GM12892 (cell line): ENCODE measurements at regions not wholly inside any gene's neighbourhood (a gene's known extent, or its start where the extent isn't known, plus 50 kb on each side); places are given as distances from the start of the nearest gene placed in this dataset.

ENCODE experiments used
- DNase-seq: peaks from one replicate; pipeline ENCODE4 v3.0.0; 2011; ENCODE audit not compliant: insufficient read length
- FAIRE-seq: peaks from 2 replicates; lab custom pipeline; 2011; peaks lifted over from hg19 to GRCh38; lab: Jason Lieb, UNC
- POLR2A ChIP-seq: IDR thresholded peaks from 2 replicates; pipeline ENCODE4 v1.6.1; 2011; ENCODE audit warnings: low read depth, low read length, control low read depth
- POLR2AphosphoS5 ChIP-seq: IDR thresholded peaks from 2 replicates; pipeline ENCODE4 v1.6.1; 2011; ENCODE audit warnings: low read depth, low read length, control low read depth
- TAF1 ChIP-seq: IDR thresholded peaks from 2 replicates; pipeline ENCODE4 v1.6.1; 2011; ENCODE audit warnings: low read depth, mild to moderate bottlenecking, control low read depth, low read length, borderline replicate concordance

DNA sequence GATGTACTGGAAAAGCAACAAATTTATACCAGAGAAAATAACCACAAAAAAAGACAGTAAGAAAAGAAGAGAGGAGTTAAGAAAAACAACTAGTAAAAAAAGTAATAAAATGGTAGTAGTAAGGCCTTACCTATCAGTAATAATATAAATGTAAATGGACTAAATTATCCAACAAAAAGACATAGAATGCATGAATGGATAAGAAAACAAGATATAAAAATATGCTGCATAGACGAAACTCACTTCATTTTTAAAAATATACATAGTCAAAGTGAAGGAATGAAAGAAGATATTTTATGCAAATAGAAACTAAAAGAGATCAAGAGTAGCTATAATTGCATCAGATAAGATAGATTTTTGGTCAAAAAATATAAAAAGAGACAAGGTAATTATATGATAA, 739.1 kb downstream of the DNAJB9 start:
- DNase-seq (no peak), FAIRE-seq (no peak)
- TF ChIP-seq TAF1: no peak

DNA sequence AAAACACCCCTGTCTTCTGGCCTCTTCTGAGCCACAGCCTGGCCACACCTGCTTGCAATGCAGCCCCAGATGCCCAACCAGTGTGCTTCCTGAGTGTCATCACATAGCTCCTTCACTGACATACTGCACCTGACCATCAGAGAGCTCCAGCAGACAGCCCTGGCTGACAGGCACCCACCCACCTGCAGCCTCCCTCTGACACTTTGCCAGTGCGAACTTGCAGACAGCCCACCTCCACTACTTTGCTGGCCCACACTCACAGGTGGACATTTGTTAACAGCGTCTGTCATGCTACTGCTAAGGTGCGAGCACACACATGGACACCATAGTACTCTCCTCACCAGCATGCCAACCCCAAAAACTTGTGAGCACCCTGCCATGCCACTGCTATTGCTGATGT, 740.1 kb downstream of the DNAJB9 start:
- DNase-seq: no peak
- TF ChIP-seq POLR2AphosphoS5: no peak
- TF ChIP-seq POLR2A: no peak
- no peak for TF ChIP-seq TAF1
- FAIRE-seq: no peak

DNA sequence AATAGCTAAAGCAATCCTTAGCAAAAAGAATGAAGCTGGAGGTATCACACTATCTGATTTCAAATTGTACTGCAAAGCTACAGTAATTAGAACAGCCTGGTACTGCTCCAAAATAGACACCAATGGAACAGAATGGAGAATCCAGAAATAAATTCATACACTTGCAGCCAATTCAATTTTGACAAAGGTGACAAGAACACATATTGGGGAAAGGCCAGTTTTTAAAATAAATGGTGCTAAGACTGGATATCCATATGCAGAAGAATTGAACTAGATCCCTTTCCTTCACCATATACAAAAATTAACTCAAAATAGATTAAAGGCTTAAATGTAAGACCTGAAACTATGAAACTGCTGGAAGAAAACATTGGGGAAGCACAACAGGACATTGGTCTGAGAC, 748.5 kb downstream of the DNAJB9 start:
- no peak for TF ChIP-seq TAF1
- TF ChIP-seq POLR2A: no peak
- no peak for TF ChIP-seq POLR2AphosphoS5
- DNase-seq (no peak), FAIRE-seq (no peak)

DNA sequence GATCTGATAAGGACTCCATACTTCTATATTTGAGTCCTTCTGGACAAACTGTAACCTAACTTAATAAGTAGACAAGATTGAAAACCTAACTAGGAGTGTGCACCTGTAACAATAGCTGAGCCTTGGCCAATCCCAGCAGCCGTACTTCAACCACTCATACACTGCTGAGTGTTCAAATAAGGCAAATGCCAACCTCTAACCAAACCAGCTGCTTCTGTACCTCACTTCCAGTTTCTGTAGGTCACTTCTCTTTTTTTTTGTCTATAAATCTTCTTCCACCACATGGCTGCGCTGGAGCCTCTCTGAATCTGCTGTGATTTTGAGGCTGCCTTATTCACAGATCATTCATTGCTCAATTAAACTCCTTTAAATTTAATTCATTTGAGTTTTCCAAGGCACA, 753.2 kb downstream of the DNAJB9 start:
- no peak for FAIRE-seq
- TF ChIP-seq POLR2A (no peak), POLR2AphosphoS5 (no peak), TAF1 (no peak)
- DNase-seq: no peak

DNA sequence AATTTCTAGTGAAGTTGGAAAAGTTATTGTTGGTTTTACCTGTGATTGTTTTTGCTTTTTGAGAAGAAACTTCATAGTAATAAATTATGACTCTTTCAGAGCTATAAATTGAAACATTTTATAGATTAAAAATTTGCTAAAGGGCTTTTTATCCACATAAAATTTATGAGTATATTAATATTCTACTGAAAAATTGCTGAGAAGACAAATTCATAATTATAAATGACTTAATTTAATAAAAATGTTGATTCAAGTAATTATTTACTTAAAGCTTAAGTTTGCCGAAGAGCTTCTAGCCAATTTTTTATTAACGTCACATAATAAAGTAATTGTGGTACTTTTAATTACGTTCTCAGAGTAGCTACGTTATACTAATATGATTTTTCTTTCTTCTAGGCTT, 761.7 kb downstream of the DNAJB9 start:
- FAIRE-seq (no peak), DNase-seq (no peak)
- TF ChIP-seq POLR2A (no peak), TAF1 (no peak), POLR2AphosphoS5 (no peak)

DNA sequence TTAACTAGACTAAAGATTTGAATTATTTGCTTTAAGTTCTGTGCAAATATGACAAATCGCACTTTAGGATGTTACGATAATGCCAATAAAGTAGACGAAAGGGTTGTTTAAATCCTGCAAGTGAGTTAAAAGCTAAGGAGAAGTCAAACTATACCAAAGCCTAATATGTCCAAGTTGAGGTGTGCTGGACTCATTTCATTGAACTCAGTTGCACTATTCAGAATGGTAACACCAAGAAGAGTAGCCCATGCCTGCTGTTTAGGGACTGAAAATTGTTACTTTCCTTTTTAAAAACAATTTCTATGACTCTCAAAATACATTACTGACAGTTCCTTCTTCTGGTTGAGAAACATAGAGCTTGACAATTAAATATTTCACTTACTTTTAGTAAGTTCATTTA, 766.3 kb downstream of the DNAJB9 start:
- no peak for FAIRE-seq
- no peak for DNase-seq
- TF ChIP-seq POLR2A: no peak
- no peak for TF ChIP-seq TAF1
- no peak for TF ChIP-seq POLR2AphosphoS5

DNA sequence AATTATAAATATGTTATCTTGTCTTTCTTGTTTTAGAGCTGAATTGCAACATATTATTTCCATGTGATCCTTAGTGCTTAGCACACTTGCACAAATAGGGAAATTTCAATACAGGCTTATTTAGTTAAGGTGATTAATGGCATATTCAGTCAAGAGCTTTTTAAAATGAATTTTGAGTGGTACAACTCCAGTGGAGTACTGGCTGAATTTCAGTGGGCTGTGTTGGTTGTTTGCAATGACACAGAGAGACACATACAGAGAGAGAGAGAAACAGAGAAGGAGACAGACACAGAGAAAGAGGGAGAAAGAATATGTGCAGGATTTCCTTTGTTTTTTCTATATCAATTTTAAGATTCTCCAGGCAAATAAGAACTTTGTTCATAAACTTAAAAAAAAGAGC, 766.9 kb downstream of the DNAJB9 start:
- DNase-seq (no peak), FAIRE-seq (no peak)
- TF ChIP-seq POLR2AphosphoS5 (no peak), POLR2A (no peak)

DNA sequence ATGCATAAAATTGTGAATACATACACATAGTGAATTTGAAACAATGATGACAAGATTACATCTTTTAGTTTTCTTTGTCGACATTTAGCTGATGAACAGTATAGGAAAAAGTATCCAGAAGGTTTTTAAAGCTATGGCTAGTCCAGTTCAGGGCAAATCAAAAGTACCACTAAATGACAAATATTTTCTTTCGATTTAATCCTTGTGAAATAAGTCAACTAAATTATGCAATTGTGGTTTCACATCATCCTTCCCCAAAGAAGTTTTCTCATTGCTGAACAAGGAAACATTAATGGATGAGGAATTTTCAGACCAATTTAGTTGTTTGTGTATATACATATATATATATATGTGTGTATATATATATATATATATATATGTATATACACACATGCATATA, 774.0 kb downstream of the DNAJB9 start:
- TF ChIP-seq TAF1 (no peak), POLR2AphosphoS5 (no peak), POLR2A (no peak)
- FAIRE-seq (no peak), DNase-seq (no peak)

DNA sequence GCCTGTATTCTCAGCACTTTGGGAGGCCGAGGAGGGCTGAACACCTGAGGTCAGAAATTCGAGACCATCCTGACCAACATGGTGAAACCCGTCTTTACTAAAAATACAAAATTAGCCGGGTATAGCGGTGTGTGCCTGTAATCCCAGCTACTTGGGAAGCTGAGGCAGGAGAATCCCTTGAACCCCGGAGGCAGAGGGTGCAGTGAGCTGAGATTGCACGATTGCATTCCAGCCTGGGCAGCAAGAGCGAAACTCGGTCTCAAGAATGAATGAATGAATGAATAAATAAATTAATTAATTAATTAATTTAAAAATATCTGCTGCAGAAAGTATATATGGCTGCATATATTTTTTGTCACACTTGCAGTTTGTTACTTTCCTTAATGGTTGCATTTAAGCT, 781.8 kb downstream of the DNAJB9 start:
- DNase-seq (no peak), FAIRE-seq (no peak)
- TF ChIP-seq POLR2A (no peak), TAF1 (no peak), POLR2AphosphoS5 (no peak)

DNA sequence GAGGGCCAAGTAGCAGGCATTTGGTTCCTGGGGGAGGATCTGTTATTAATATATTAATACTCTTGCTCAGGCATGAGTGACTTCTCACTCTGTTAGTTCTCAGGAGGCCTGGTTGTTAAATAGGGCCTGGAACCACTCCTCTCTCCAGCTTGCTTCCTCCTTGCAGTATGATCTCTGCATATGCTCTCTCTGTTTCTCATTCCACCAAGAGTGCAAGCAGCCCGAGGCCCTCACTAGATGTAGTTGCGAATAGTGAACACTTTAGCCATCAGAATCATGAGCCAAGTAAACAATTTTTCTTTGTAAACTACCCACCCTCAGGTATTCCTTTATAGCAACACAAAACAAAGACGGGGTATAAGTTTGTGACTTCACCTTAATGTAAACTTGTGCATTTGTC, 784.3 kb downstream of the DNAJB9 start:
- TF ChIP-seq TAF1: no peak
- no peak for TF ChIP-seq POLR2AphosphoS5
- TF ChIP-seq POLR2A: no peak
- no peak for DNase-seq
- no peak for FAIRE-seq

DNA sequence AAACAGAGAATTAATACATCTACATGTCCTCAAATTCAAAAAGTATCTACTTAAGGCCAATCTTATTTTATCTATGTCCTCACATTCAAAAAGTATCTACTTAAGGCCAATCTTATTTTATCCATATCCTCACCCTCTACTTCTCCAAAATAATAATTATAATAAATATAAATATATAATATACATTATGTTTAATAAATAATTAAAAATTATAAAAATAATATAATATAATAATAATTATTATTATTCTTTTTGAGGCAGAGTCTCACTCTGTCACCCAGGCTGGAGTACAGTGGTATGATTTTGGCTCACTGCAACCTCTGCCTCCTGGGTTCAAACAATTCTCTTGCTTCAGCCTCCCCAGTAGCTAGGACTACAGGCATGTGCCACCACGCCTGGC, 784.9 kb downstream of the DNAJB9 start:
- TF ChIP-seq TAF1: no peak
- no peak for TF ChIP-seq POLR2AphosphoS5
- TF ChIP-seq POLR2A: no peak
- no peak for FAIRE-seq

DNA sequence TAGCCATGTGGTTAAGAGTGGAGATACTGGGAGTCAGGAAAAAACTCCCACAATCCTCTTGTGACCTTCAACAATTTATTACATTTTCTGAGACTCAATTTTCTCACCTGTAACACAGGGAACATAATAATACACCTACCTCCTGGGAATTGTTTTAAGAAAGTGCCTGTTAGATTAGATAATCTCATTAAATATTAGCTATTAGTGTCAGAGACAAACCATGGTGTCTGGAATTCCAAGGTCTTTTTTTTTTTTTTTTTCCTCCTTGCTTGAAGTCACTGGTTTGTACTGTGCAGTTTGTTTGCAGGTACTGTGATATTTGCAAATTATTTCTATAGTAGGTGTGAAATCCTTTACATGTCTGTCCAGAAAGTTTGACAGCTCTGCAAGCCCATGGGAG, 806.1 kb downstream of the DNAJB9 start:
- FAIRE-seq (no peak), DNase-seq (no peak)
- TF ChIP-seq TAF1: no peak
- TF ChIP-seq POLR2AphosphoS5: no peak
- TF ChIP-seq POLR2A: no peak

More for the DNA sequence above, 784.9 kb downstream of the DNAJB9 start:
- DNase-seq: no peak

DNA sequence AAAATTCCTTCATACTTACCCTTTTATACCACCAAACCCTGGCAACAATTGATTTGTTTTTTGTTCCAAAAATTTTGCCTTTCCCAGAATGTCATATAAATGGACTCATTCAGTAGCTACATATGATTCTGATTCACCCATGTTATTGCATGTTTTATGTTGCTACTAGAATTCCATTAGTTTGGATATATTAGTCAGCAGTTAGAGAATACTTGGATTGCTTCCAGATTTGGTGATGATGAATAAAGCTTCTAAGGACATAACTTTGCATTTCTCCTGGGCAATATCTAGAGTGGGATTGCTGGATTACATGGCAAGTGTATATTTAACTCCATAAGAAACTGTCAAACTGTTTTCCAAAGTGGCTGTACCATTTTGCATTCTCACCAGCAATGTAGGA, 806.9 kb downstream of the DNAJB9 start:
- TF ChIP-seq POLR2AphosphoS5 (no peak), POLR2A (no peak), TAF1 (no peak)
- DNase-seq (no peak), FAIRE-seq (no peak)
